ENCODE measurements at regions not wholly inside any gene's neighbourhood (a gene's known extent, or its start where the extent isn't known, plus 50 kb on each side); places are given as distances from the start of the nearest gene placed in this dataset.

DNA sequence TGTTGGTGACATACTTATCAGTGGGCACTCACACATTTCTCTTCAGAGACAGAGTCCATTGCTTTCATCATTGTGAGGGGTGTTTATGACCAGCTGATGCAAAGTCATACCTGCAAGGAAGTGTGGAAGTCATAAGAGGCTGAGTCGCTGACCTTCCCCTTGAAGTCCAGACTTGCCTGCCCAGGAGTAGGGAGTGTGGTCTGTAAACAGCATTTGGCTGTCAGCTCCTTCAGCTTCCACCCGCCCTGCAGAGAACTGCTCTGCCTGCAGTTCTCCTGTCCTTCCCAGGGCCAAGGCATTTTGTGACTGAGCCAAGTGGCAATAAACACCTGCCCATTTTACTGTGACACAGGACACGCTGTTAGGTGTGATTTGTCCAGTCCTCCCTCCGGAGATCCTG lies 801.3 kb downstream of the BCL11B start:
- DNase-seq = no peak

- DNase-seq = no peak
These were observed 797.1 kb downstream of the BCL11B start for GRCh38 chr14:98474900-98475299.

DNA sequence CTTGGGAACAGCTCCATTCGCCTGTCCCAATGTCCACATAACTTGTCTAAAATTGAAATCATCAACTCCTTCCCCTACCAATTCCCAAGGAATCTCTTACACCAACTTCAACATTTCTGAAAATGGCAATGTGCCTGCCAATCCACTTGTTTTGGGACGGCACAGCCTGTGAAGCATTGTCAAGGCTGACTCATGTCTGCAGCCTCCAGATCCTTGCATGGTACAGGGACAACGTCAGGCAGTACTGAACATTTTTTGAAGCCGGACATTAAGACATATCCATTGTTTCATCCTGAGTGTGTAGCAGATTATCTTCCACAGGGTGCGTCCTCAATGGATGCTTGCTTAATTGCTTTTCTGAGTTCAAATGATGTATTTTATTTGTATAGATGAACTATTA lies 794.1 kb downstream of the BCL11B start:
- no peak for DNase-seq

- DNase-seq = no peak
These were observed 782.9 kb downstream of the BCL11B start for GRCh38 chr14:98489115-98489514.

GRCh38 chr14:98494582-98494981 lies 777.4 kb downstream of the BCL11B start:
- DNase-seq = no peak

DNA sequence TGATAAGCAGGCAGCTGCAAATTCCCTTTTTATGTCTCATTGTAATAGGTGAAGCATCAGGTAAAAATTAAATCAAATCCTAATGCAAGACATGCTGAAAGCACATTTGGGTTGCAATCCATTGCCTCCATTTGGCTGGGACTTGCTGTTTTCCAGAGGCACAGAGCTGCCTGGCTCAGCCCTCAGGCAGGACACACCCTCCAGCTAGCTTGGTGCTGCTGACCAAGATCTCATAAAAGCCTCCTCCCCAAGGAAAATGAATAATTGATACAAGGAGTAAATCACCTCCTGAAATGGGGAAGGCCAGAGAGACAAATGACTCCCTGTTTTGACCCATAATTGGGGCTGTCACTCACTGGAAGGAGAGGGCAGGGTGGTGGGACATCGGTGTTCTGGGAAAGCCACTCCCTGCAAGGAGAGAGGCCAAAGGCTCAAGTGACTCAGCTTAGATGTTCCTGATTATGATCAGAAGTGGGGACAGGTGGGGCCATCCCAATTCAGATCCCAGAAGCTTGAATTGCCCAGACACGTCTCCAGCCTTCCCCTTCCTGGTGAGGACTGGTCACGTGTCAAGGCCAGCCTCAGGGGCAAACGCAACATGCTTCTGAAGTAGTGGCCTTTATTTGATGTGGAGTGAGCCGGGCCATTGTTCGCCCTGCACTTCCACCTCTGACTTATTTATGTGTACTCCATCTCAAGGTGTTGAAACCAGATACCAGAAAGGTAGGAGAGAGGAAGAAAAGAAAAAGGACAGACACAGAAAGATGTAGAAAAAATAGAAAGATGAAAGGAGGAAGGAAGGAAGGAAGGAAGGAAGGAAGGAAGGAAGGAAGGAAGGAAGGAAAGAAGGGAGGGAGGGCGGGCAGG lies 773.7 kb downstream of the BCL11B start:
- DNase-seq = no peak

DNA sequence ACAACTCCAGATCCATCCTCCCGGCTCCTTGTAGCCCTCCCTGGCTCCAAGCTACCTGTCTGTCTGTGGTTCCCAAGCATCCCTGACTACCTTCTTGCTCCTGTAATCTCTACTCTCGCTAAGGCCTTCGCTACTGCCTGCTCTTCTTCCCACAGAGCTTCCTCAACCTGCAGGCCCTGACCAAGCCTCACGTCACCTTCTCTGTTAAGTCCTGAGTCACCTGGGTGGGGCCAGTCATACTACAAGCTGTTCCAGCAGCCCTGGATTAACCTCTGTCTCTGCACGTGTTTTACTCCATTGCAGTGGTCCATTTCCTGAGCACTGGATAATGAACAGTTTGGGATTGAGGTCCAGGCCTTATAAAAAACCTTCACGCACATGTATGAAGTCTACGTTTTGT lies 770.7 kb downstream of the BCL11B start:
- DNase-seq = no peak

- DNase-seq = no peak
These were observed 770.2 kb downstream of the BCL11B start for GRCh38 chr14:98501836-98502235.

DNA sequence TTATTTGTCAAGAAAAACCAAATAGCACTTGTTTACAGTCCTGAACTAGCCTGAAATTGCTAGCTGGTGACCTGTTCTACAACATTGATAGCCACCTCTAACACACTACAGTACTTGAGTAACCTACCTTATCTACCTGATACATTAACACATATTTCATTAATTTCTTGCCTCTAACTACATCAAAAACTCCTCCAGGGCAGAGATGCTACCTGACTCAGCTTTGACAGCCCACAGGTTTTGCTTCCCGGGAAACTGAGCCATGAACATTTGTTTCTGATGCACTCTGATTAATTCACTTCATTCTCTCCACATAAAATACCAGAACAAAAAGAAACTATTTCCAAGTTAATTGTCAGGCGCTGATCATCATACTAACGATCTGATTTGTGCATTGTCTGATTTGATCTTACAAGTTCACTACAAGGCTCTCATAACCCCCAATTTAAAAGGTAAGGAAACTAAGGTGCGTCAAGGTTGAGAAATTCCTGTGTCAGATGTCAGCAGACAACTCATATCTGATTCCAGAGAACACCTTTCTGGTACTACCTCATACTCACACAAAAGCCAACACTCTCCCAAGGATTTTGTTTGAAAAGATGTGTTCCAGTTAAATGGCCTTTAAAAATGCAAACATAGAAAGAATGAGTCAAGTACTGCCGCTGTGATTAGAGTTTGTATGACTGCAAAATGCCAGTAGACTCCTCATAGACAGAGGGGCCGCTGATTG lies 768.7 kb downstream of the BCL11B start:
- DNase-seq = no peak

- no peak for DNase-seq
These were observed 764.7 kb downstream of the BCL11B start for GRCh38 chr14:98507264-98507663.

DNA sequence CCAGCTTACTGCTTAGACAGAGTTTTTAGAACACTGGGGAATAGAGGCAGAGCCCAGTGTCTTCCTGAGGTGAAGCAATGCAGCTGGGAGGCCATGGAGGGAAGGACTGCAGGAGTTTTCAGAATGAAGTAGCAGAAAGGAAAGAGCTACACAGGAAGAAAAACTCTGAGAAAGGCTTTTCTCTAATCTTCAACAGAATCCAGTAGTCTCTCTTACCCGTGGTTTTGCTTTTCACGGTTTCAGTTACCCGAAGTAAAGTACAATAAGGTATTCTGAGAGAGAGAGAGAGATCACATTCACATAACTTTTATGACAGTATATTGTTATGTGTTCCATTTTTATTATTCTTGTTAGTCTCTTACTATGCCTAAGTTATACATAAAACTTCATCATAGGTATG lies 761.6 kb downstream of the BCL11B start:
- no peak for DNase-seq

DNA sequence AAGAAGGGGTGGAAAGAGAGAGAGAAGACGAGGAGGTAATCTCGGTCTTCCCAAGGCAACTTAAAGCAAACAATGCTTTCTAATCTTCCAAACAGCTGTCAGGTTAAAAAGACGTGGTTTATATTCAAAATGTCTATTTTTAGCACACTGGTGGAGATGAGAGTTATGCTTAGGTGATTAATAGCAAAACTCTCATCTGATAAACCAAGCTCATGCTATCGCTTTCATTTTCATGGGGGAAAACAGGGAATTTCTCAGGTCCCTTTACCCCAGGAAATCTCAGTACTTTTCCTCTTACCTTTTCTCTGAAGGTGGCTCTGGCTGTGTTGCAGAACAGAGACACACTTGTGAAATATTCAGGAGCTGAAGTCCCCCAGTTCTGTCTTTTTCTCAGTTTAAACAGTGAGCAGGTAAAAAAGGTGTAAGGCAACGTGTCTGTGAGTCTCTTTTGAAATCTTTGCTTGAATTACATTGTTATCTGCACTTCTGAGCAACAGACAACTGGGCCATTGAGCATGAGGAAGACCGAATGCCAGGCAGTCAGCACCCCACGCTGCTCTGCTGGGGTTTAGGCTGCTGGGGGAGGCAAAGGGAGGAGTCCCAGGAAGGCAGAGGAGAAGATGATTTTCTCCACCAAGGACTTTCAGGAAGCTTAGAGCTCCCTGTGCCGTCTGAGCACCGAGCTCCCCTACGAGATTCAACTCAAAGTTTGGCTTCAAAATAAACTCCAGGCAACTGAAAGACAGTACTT lies 759.3 kb downstream of the BCL11B start:
- no peak for DNase-seq

GRCh38 chr14:98513558-98513957 lies 758.4 kb downstream of the BCL11B start:
- no peak for DNase-seq

DNA sequence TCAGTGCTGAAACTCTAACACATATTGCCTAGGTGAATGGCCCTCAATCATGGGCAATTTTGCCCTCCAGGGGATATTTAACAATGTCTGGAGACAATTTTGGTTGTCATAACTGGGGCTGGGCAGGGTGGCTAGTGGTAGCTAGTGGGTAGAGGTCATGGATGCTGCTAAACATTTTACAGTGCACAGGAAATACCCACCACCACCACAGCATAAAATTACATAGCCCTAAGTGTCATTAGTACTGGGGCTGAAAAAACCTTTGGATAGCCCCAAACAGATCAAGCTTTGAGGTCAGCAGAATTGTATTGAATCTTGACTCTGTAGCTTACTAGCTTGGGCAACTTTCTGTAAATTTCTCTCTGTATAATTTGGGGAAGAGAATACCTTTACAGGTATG lies 758.0 kb downstream of the BCL11B start:
- no peak for DNase-seq

GRCh38 chr14:98536256-98536655 lies 735.7 kb downstream of the BCL11B start:
- no peak for DNase-seq

GRCh38 chr14:98542316-98542715 lies 729.7 kb downstream of the BCL11B start:
- DNase-seq = no peak

GRCh38 chr14:98543074-98543473 lies 728.9 kb downstream of the BCL11B start:
- DNase-seq = peak; percentile 19

- DNase-seq = no peak
These were observed 727.8 kb downstream of the BCL11B start for GRCh38 chr14:98544174-98544573.

- no peak for DNase-seq
These were observed 726.8 kb downstream of the BCL11B start for GRCh38 chr14:98545181-98545580.

DNA sequence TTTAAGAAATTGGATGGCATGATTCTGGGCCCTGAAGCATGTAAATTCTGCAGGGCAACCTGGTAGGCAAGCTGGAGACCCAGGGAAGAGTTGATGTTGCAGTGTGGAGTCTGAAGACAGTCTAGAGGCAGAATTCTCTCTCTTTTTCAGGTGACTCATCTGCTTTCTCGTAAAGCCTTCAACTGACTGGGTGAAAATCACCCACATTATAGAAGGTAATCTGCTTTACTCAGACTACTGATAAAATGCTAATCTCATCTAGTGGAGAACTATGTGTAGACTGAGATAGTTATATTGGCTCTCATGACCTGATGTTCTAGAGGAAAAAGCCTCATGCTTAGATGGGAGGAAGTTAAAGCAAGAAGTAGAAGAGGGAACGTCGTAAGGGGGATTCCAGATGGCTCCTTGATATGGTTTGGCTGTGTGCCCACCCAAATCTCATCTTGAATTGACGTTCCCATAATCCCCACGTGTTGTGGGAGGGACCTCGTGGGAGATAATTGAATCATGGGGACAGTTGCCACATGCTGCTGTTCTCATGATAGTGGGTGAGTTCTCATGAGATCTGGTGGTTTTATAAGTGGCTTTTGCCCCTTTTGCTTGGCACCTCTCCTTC lies 723.8 kb downstream of the BCL11B start:
- peak; percentile 84 for DNase-seq

GRCh38 chr14:98551028-98551427 lies 721.0 kb downstream of the BCL11B start:
- no peak for DNase-seq

- DNase-seq = no peak
These were observed 716.6 kb downstream of the BCL11B start for GRCh38 chr14:98555440-98555839.

DNA sequence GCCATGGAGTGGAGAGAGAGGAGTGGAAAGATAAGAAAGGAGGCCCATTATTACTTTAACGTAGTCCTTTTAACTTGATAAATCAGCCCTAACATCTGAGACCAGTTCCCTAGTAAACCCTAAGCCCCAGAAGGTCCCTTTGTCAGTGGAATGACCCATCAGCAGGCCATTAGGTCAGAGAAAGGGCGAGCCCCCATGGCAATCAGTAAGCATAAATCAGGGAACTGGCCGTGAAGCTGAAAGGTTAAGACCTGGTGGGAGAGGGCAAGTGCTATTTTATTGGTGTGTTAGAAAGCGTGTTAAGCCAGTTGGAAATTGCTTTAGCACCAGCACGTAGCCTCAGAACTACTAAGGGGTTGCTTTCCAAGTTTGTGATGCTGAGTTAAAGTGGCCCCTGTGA lies 708.0 kb downstream of the BCL11B start:
- DNase-seq = no peak
